Breast epithelium (tissue), 3 donors: ENCODE measurements at regions not wholly inside any gene's neighbourhood (a gene's known extent, or its start where the extent isn't known, plus 50 kb on each side); places are given as distances from the start of the nearest gene placed in this dataset.

Experiments
- CTCF ChIP-seq, 3 donors: fragments of 450-650 bp; IDR thresholded peaks; one replicate each; pipeline ENCODE4 v1.5.1; 2016 to 2017; ENCODE audit warnings: antibody characterized with exemption in 3 of 3, mild to moderate bottlenecking in 3 of 3, moderate library complexity in 3 of 3
- POLR2A ChIP-seq: fragments of 450-650 bp; IDR thresholded peaks from one replicate; pipeline ENCODE4 v1.6.1; 2016; ENCODE audit warnings: antibody characterized with exemption, mild to moderate bottlenecking, moderate library complexity
- POLR2AphosphoS5 ChIP-seq, 3 donors: sonication (generic); formaldehyde crosslinking; IDR thresholded peaks; one replicate each; pipeline ENCODE4 v1.6.1; 2017; ENCODE audit warnings: antibody characterized with exemption in 3 of 3

- TF ChIP-seq POLR2A = no peak
- no peak for TF ChIP-seq CTCF (IDR thresholded peaks at IDR 0.05)
- no peak for TF ChIP-seq POLR2AphosphoS5 (IDR thresholded peaks at IDR 0.05)
Measured at GRCh38 chr9:86670076-86670475, 277.2 kb downstream of the GAS1 start.
